ENCODE measurements at regions not wholly inside any gene's neighbourhood (a gene's known extent, or its start where the extent isn't known, plus 50 kb on each side); places are given as distances from the start of the nearest gene placed in this dataset.

DNA sequence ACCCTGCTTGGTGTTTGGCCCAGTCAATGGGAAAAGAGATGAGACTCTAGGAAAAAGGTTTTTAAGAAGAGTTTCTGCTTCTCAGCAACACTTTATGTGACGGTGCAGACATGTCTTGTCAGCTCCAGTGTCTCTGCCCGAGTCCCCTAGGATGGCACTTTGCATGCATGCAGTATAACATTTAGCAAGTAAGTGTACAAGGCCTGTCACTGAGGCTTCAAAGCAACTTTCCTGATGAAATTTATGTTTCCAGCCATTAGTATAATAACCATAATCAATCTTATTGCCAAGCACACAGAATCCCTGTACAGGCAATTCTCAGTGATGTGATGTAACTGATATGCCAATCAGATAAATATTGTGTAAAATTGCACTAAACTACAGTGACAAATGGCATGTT, 248.1 kb upstream of the PLET1 start:
- TF ChIP-seq, protein P1, sequence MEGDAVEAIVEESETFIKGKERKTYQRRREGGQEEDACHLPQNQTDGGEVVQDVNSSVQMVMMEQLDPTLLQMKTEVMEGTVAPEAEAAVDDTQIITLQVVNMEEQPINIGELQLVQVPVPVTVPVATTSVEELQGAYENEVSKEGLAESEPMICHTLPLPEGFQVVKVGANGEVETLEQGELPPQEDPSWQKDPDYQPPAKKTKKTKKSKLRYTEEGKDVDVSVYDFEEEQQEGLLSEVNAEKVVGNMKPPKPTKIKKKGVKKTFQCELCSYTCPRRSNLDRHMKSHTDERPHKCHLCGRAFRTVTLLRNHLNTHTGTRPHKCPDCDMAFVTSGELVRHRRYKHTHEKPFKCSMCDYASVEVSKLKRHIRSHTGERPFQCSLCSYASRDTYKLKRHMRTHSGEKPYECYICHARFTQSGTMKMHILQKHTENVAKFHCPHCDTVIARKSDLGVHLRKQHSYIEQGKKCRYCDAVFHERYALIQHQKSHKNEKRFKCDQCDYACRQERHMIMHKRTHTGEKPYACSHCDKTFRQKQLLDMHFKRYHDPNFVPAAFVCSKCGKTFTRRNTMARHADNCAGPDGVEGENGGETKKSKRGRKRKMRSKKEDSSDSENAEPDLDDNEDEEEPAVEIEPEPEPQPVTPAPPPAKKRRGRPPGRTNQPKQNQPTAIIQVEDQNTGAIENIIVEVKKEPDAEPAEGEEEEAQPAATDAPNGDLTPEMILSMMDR (IDR thresholded peaks at IDR 0.05; ENCODE audit: low read length, missing control alignments), result no peak
- DNase-seq (ENCODE audit: low read depth), result no peak
- H3K4me3 ChIP-seq (replicated peaks; ENCODE audit: low read depth, low read length), result no peak overlapping the region

DNA sequence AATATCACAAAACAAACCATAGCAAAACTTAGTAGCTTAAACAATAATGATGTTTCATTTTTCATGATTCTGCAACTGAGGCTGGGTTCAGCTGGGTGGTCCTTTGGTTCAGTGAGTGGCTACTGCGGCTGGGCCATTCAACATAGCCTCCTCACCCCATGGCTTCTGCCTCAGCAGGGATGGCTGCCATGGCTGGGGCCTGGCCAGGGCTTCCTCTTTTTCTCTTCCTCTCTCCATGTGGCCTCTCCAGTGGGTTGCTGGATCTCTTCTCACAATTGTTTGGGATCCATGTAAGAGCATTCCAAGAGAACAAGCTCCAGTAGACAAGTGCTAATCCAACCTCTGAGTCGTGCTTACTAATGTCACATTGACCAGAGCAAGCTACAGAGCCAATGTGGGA, 248.6 kb upstream of the PLET1 start:
- TF ChIP-seq, protein P1 (IDR thresholded peaks at IDR 0.05; ENCODE audit: low read length, missing control alignments), result no peak
- no peak overlapping the region for H3K4me3 ChIP-seq (replicated peaks; ENCODE audit: low read depth, low read length)
- DNase-seq (ENCODE audit: low read depth), result no peak

DNA sequence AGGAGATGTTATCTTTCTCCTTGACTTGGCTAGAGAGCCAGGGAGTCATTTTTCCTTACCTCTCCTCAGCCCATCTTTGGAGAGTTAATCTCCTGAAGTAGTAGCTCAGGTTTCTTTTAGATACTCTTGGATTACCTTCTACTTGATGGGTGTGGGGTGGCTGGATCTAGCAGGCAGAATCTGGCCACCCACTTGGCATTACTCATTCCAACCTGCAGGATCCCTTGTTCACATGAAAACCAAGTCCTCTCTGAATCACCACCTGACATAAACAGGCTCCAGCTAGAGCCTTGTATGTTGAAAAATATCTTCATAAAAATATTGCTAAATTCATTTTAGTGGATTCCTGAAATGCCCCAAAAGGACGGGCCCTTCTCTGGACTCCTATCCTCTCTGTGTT, 250.6 kb upstream of the PLET1 start:
- TF ChIP-seq, protein P1 (IDR thresholded peaks at IDR 0.05; ENCODE audit: low read length, missing control alignments), result no peak
- DNase-seq (ENCODE audit: low read depth), result no peak
- no peak overlapping the region for H3K4me3 ChIP-seq (replicated peaks; ENCODE audit: low read depth, low read length)

DNA sequence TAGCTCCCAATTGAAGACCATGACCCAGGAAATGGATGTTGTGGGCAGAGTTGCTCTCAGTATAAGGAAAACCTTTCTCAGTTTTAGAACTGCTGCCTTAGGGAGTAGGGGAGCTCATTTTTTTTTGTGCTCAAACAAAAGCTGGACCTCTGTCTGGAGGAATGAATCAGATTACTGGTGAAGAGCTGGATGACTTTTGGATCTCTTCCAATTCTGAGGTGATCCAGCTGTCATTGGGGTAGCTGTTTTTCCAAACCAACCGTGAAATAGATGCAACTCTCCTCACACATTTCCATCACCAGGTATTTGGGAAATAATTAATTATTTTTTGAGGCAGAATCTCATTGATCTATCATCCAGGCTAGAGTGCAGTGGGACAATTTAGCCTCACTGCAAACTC, 251.3 kb upstream of the PLET1 start:
- TF ChIP-seq, protein P1 (IDR thresholded peaks at IDR 0.05; ENCODE audit: low read length, missing control alignments), result no peak
- no peak overlapping the region for H3K4me3 ChIP-seq (replicated peaks; ENCODE audit: low read depth, low read length)
- no peak for DNase-seq (ENCODE audit: low read depth)

DNA sequence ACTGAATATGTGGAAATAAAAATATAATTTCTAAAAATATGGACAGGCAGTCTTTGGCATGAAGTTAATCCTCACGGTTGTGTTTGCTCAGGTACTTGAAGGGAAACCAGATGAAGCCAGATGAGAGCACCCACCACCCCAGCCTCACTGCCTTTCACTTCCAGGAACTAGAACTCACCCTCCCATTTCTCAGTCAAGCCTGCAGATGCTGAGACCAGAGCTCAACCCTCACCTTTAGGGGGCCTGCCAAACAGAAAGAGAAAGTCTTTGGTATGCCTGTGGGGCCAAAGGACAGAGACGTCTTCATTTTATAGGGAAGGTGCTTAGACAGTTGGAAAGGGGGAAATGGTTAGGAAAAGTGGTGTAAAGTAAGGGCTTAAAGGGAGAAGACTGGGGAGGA, 252.8 kb upstream of the PLET1 start:
- TF ChIP-seq, protein P1 (IDR thresholded peaks at IDR 0.05; ENCODE audit: low read length, missing control alignments), result no peak
- DNase-seq (ENCODE audit: low read depth), result no peak
- H3K4me3 ChIP-seq (replicated peaks; ENCODE audit: low read depth, low read length), result no peak overlapping the region

DNA sequence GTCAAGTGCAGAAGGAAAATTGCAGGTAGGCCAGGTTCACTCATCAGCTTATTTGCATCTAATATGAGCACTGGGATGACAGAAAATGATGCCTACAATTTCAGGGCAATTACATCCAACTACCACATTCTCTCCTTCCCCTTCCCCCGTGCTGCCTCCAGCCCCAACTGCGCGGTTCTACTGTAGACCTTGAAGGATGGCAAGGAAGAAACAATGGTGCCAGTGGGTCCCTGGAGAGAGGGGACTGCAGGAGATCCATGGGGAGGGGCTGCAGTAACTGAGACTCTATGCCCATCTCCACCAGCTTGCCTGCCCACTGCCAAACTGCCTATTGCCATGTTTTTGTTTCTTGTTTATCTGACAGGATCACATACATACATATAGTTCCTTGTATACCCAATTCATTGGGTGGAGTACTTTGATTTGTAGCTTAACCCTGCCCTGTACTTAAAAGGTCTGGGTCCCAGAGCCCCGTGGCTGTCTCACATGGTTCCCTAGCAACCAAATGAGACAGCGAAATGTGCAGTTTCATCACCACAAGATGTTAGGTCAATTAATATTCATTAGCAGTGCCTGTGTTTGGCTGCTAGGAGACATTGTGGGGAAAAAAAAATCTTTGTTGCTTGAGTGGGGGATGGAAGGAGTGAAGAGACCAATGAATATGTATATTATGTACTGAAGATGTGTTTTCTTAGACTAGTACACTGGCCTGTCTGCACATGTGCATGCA, 253.5 kb upstream of the PLET1 start:
- H3K4me3 ChIP-seq (replicated peaks; ENCODE audit: low read depth, low read length), result no peak overlapping the region
- DNase-seq (ENCODE audit: low read depth), result no peak

More for the DNA sequence above, 253.5 kb upstream of the PLET1 start:
- TF ChIP-seq, protein P1 (IDR thresholded peaks at IDR 0.05; ENCODE audit: low read length, missing control alignments), result no peak
